GM21737 (cell line): ENCODE measurements at regions not wholly inside any gene's neighbourhood (a gene's known extent, or its start where the extent isn't known, plus 50 kb on each side); places are given as distances from the start of the nearest gene placed in this dataset.
"Not testable (repeated sequence)": the region's sequence is repeated elsewhere in the genome, so short reads cannot be mapped to it uniquely, and the experiment has no call there.

Source experiments
- ATAC-seq: cut with Tn5 transposase; IDR thresholded peaks from one replicate; pipeline ENCODE4 v1.9.1; 2021; ENCODE audit warnings: mild to moderate bottlenecking, moderate library complexity; ENCODE audit not compliant: unreplicated experiment

DNA sequence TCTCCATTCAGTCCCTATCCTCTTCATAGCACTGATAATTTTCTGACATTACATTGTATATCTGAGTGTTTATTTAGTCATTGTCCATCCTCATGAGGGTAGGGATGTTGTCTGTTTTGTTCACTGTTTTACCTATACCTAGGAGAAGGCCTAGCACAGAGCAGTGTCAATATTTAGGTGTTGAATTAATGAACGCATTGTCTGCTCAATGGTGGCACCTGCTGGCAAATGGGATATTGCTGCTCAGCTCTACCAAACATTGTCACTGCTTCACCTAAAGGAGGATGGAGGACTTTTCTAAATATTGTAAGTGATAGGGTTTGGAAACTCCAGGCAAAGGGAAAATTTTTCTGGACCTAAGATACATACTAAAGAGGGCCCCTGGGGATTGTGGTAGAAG, 243.9 kb downstream of the RRAGC start:
- ATAC-seq, result no peak

DNA sequence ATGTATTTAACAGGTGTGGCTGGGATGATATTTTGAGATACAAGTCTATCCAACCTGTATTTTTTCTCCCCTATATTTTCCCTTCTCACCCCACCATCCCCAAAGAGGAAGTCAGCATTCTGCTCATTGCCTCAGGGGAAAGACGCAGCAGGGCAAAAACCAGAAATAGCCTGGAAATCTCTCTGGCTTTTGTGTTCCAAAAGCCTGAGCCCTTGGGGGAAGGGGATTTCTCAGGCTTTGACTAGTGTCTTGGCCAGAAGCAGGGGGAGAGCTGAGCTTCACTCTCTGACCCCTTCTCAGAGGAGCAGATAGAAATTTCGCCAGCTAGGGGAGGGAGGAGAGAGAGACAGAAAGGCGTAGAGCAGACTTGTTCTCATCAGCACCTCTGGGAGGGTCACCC, 244.7 kb downstream of the RRAGC start:
- no peak for ATAC-seq

DNA sequence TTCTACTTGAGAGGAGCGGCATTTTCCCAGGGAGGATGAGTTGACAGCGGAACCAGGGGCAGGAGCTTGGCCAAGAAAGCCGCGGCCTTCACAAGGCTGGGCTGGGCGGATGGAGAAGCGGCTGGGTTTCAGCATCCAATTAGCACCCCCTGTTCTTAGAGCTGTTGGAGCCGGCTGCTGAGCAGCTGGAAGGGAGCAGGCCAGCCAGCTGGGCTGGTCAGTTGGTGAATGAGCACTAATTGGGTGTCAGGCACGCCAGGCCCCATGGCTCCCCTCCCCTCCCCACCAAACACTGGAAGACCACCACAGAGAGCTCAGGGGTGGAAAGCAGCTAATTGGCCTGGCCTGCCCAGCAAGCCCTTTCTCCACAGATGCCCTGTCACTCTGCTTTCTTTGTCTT, 245.6 kb downstream of the RRAGC start:
- no peak for ATAC-seq

GRCh38 chr1:38612951-38613350, 246.6 kb downstream of the RRAGC start:
- ATAC-seq, result no peak

- no peak for ATAC-seq
Observed at GRCh38 chr1:38611664-38612211, 247.8 kb downstream of the RRAGC start.

DNA sequence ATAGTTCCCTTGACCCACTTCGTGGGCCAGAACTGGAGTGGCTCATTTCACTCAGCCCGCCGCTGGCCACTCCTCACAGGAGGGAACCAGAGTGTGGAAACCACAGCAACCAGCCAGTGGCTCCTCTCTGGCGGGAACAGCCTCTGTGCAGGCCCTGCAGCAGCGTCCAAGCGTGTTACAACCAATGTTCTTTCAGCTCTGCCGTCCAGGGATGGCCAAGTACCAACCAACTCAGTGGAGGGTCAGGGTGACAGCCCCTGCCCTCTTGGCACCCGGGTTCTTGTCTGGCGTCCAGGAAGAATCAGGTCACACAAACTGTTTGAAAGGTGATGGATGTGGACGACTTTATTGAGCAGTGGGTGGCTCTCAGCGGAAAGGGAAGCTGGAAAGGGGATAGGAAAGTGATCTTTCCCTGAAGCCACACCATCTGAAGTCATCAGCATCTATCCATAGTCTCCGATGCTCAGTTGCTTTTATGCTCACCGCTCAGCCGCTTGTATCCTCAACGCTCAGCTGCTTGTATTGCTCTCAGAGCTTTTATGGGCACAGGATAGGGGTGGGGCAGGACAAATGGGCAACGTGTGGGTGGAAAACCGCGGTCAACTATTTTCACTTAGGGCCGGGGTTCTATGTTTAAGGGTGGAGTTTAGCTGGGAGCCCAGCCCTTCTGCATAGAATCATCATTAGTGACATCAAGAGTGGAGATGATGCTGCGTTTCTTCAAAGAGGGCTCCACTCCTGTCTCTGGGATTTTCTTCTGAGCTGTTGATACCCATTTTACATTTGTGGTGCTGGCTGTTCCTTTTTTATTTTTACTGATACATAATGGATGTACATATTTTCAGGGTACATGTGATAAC, 250.2 kb downstream of the RRAGC start:
- no peak for ATAC-seq

- no peak for ATAC-seq
Observed at GRCh38 chr1:38608202-38608864, 251.2 kb downstream of the RRAGC start.

- no peak for ATAC-seq
Observed at GRCh38 chr1:38607526-38607925, 252.0 kb downstream of the RRAGC start.

DNA sequence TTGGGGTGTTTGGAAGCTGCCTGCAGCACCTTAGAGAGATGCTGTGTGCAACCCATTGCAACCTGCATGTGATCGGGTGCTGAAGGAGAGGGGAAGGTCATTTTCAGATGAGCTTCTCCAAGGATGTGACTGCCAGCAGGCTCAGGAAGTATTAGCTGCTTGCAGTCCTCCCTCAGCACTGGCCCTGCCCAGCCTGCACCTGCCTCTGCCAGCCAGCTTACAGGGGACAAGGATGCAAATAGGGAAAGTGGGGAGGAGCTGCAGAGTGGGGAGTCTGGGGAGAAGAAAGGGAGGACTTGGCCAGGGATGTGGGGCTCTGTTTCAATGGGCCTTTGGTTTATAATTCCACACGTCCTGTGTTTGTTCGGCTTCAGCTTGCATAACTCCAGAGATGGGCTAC, 254.5 kb downstream of the RRAGC start:
- ATAC-seq, result no peak

DNA sequence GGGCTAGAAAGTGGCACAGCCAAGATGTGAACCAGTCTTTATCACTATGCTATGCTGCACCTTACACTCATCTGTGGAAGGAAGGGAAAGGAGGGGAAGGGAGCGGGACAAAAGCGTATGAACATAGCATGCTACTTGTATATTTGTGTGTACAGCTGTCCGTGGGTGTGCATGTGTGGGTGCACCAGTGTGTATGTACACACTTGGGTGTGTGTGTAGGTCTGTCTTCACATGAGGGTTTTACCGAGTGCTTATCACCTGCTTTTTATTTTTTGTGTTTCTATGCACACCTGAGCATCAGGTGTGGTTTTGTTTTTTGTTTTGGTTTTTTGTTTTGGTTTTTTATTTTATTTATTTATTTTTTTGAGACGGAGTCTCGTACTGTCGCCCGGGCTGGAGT, 255.7 kb downstream of the RRAGC start:
- no peak for ATAC-seq

DNA sequence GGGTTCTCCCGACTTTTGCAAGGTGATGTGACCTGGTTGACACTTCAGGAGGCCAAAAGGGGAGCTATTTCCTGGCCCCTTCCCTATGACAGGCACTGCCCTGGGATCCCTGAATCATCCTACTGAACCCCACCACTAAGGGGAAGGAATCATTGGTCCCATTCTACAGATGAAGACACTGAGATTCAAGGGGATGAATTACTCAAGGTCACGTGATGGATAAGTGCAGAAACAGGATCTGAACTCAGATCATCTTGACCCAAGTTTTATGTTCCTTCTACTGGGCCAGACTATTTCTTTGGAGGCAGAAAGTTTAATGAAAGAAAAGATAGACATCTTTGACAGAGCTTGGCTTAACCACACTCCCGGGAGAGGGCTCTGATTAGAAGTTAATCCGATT, 258.7 kb downstream of the RRAGC start:
- no peak for ATAC-seq

GRCh38 chr1:38600286-38600685, 259.3 kb downstream of the RRAGC start:
- ATAC-seq, result no peak

DNA sequence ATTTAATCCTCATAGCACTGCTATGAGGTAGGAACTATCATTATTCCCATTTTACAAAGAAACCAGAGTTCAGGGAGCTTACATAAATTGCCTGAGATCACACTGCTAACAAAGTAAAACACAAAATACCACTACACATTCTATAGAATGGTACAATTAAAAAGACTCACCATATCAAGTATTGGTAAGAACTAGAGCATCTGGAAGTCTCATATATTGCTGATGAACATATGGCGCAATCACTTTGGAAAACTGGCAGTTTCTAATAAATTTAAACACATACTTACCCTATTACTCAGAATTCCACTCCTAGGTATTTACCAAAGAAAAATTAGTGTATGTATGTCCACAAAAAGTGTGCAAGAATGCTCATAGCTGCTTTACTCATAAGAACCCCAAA, 261.5 kb downstream of the RRAGC start:
- no peak for ATAC-seq

DNA sequence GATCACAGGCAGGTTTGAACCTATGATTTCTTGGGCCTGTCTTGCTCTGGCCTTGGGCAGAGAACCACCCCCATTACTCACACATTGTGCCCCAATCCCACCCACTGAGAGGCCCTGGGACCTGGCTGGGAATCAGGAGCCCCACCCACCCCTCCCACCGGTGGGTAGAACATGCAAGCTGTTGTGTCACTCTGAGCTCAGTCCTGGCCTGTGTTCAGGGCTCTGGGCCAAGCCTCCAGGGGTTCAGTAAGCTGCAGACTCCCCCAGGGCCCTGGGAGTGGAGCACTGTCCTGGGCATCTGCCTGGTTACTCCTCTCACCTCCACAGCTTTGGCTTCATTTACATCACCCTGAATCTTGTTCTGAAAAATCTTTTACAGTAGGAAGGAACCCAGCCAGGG, 270.5 kb downstream of the RRAGC start:
- ATAC-seq, result no peak

DNA sequence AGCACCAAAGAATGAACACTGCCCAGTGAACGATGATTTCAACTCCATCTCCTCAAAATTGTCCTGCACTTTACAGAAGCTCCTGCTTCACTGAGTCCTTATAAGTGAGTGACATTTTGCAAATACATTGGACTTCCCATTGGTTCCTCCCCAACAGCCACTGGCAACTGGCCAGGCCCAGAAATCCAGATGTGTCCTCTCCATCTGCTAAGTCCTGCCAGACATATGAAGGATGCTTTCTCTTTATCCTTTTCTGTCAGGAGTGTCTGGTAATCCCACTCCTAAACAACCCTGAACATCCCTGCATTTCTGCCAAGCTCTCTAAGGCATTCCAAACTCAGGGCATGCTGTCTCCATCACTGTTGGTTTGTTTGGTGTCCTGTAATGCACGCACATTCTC, 271.8 kb downstream of the RRAGC start:
- ATAC-seq, result no peak

GRCh38 chr1:38586993-38587646, 272.5 kb downstream of the RRAGC start:
- ATAC-seq, result no peak

DNA sequence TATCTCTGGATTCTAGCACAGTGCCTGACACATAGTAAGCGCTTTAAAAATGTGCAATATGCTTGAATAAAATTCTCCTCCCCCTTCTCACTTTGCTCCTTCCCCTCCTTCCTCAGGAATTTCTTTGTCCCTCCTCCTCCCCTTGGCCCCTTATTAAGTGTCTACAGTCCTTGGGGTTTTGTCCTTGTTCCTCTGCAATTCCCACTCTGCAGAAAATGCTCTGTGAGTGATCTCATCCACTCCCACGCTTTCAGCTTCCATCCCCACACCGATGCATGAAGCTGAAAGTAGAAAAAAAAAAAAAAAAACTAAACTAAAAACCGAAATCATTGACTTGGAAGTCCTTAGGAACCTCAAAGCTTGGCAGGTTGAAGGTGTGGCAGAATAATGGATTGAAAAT, 273.6 kb downstream of the RRAGC start:
- ATAC-seq, result no peak

GRCh38 chr1:38585460-38585859, 274.1 kb downstream of the RRAGC start:
- no peak for ATAC-seq

DNA sequence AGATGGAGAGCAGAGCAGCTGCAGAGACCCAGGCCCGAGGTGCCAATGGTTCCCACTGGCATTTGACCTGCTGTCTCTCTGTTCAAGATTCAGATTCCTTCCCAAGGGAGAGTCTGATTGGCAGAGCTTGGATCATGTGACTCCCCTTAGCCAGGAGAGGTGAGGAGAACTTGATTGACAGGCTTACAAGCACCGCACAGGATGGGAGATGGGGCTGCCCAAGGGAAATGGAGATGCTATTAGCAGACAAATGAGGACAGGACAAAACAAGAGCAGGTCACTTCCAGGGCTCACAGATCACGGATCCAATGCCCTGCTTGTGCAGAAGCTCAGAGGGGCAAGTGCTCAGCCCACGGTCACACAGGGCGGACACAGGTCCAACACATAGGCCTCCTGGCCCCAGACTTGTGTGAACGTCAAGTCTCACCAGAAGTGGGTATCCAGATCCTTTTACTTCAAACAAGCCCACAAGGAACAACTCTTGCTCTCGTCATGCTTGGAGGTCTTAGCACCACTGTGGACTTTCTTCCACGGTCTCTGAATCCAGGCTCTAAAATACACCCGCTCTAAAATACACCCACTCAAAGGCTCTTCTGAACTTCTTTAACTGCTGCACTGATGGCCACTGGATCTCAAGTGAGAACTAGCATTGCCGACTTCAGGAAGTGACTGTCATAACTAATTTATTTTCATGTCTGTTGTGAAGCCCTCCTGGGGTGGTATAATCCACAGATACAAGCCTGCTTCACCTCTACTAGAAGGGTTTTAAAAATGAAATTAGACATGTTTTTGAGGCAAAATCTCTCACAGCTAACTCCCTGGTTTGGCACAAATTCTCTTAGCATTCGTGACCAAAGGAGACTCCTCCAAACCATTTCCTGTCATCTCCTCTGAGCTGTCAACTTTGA, 274.9 kb downstream of the RRAGC start:
- no peak for ATAC-seq

DNA sequence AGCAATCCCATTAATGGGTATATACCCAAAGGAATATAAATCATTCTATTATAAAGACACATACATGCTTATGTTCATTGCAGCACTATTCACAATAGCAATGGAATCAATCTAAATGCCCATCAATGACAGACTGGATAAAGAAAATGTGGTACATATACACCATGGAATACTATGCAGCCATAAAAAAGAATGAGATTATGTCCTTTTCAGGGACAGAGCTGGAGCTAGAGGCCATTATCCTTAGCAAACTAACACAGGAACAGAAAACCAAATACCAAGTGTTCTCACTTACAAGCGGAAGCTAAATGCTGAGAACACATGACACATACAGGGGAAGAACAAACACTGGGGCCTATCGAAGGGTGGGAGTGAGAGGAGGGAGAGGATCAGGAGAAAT, 276.3 kb downstream of the RRAGC start:
- ATAC-seq, result not testable (repeated sequence)

DNA sequence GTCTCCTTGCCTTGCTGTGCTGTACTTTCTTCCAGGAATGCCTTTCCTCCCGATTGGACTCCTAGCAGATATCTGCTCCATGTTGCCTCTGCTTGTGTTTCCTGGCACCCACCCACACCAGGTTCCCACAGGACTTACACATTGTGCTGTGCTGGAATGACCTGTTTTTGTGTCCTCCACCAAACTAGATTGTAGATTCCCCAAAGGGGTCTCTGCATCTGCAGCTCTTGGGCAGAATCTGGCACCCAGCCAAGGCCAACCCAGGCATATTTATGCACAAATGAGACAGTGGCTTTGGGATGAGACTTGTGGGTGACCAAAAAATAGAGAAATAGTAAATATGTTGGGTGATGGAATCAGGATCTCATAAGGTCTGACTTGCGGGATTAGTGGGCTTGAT, 278.2 kb downstream of the RRAGC start:
- ATAC-seq, result no peak
